Stomach (tissue), 8 donors: ENCODE measurements at regions not wholly inside any gene's neighbourhood (a gene's known extent, or its start where the extent isn't known, plus 50 kb on each side); places are given as distances from the start of the nearest gene placed in this dataset.

ENCODE experiments used
- DNase-seq, 2 donors: peaks; one replicate each; pipeline versions ENCODE4 v3.0.0 to v3.0.0-alpha.2; 2013 to 2019
- H3K27ac ChIP-seq, 5 donors: fragments of 200-600 bp in 4 of 5; sonication (generic) in 4 of 5; one replicate each; pipeline ENCODE4 v1.5.1; 2013 to 2019; ENCODE audit warnings: mild to moderate bottlenecking in 1 of 5, moderate library complexity in 1 of 5
- H3K27me3 ChIP-seq, 3 donors: fragments of 200-600 bp; sonication (generic); one replicate each; pipeline ENCODE4 v1.5.1; 2017 to 2019; ENCODE audit warnings: mixed run types in 1 of 3
- H3K36me3 ChIP-seq, 4 donors: fragments of 200-600 bp; sonication (generic); 1 replicate in 3 of 4; 2 replicates in 1 of 4; pipeline ENCODE4 v1.5.1; 2016 to 2019
- H3K4me1 ChIP-seq, 4 donors: fragments of 200-600 bp; sonication (generic); one replicate each; pipeline ENCODE4 v1.5.1; 2016 to 2019
- H3K4me3 ChIP-seq, 4 donors: fragments of 200-600 bp; sonication (generic) in 3 of 4; one replicate each; pipeline ENCODE4 v1.5.1; 2016 to 2019; ENCODE audit warnings: mild to moderate bottlenecking in 1 of 4
- H3K9me3 ChIP-seq, 4 donors: fragments of 200-600 bp; sonication (generic); one replicate each; pipeline ENCODE4 v1.5.1; 2016 to 2019
- CTCF ChIP-seq, 7 experiments: fragments of 450-650 bp in 4 of 7; fragments of 200-600 bp in 3 of 7; sonication (generic) in 3 of 7; IDR thresholded peaks; one replicate each; pipeline ENCODE4 v1.5.1; 2016 to 2019; ENCODE audit warnings: antibody characterized with exemption in 7 of 7, control low read depth in 2 of 7, mild to moderate bottlenecking in 1 of 7
- EP300 ChIP-seq: sonication (generic); formaldehyde crosslinking; IDR thresholded peaks from one replicate; pipeline ENCODE4 v1.6.1; 2017; ENCODE audit warnings: antibody characterized with exemption
- POLR2A ChIP-seq, 4 donors: fragments of 450-650 bp; IDR thresholded peaks; one replicate each; pipeline ENCODE4 v1.6.1; 2016; ENCODE audit warnings: antibody characterized with exemption in 4 of 4, control low read depth in 2 of 4, mild to moderate bottlenecking in 1 of 4, moderate library complexity in 1 of 4
- POLR2AphosphoS5 ChIP-seq, 3 donors: sonication (generic); formaldehyde crosslinking; IDR thresholded peaks; one replicate each; pipeline ENCODE4 v1.6.1; 2016; ENCODE audit warnings: antibody characterized with exemption in 3 of 3
- WGBS, 5 donors: extraction: QIAGEN DNeasy Blood & Tissue Kit in 3 of 5; methylation state at CpG; one replicate each; pipeline versions ENCODE4 v1.1.5 to v1.1.7; 2013 to 2018; 5-methylcytosine and 5-hydroxymethylcytosine counted together
- intact Hi-C: fragments of 100-400 bp; cut with DNase I; formaldehyde crosslinking; loops from one replicate; pipeline ENCODE4 v1.15.1; 2023; ENCODE audit warnings: low total_unique reads
- donor health status: healthy with polysubstance abuse.
- donor health status: Bipolar disorder and iron deficiency.
- donor health status: healthy.

GRCh38 chr4:179880756-179881155 lies 2362.4 kb upstream of the TENM3 start:
- Histone ChIP-seq H3K36me3 (no peaks in the 10 kb centered on the region), H3K27ac (no peak overlapping the region), H3K4me3 (no peak overlapping the region), H3K27me3 (no peaks in the 10 kb centered on the region), H3K4me1 (no peaks in the 10 kb centered on the region), H3K9me3 (no peaks in the 10 kb centered on the region)
- intact Hi-C loops = no loop called here
- WGBS, 5 donors = 45 to 55% (median 47%) methylated on average over 3 of the region's 3 CpGs
- TF ChIP-seq CTCF (IDR thresholded peaks at IDR 0.05) (no peak), EP300 (no peak), POLR2A (IDR thresholded peaks at IDR 0.05) (no peak), POLR2AphosphoS5 (IDR thresholded peaks at IDR 0.05) (no peak)
- DNase-seq = no peak

GRCh38 chr4:179894066-179894778 lies 2349.0 kb upstream of the TENM3 start:
- intact Hi-C loops = no loop called here
- Histone ChIP-seq H3K9me3 (peaks cover 0 to 9% (median 0%) of the 10 kb centered on the region in 4 donors), H3K36me3 (no peaks in the 10 kb centered on the region), H3K27me3 (no peaks in the 10 kb centered on the region), H3K27ac (no peak overlapping the region), H3K4me3 (no peak overlapping the region), H3K4me1 (no peaks in the 10 kb centered on the region)
- DNase-seq = peak in 1 of 2 donors; percentile 1
- WGBS, 5 donors = 49 to 78% (median 74%) methylated on average over 3 of the region's 3 CpGs
- TF ChIP-seq EP300 = no peak

- no peaks in the 10 kb centered on the region for H3K4me1 ChIP-seq
- no peak overlapping the region for H3K27ac ChIP-seq
- no peak overlapping the region for H3K4me3 ChIP-seq
- no peak for DNase-seq
- H3K36me3 ChIP-seq = no peaks in the 10 kb centered on the region
- H3K9me3 ChIP-seq = peaks cover 0 to 10% (median 2%) of the 10 kb centered on the region in 4 donors
- TF ChIP-seq EP300 (no peak), POLR2AphosphoS5 (IDR thresholded peaks at IDR 0.05) (no peak), CTCF (IDR thresholded peaks at IDR 0.05) (no peak), POLR2A (IDR thresholded peaks at IDR 0.05) (no peak)
- no peaks in the 10 kb centered on the region for H3K27me3 ChIP-seq
- intact Hi-C loops = no loop called here
Observed at GRCh38 chr4:179919587-179919986, 2323.6 kb upstream of the TENM3 start.

- no peaks in the 10 kb centered on the region for H3K4me1 ChIP-seq
- H3K9me3 ChIP-seq = no peaks in the 10 kb centered on the region
- 50 to 74% (median 69%) methylated on average over 1 of the region's 1 CpG for WGBS, 5 donors
- no peak overlapping the region for H3K4me3 ChIP-seq
- TF ChIP-seq CTCF (IDR thresholded peaks at IDR 0.05) = no peak
- intact Hi-C loops = no loop called here
- H3K27me3 ChIP-seq = no peaks in the 10 kb centered on the region
- H3K27ac ChIP-seq = no peak overlapping the region
- no peak for DNase-seq
- no peaks in the 10 kb centered on the region for H3K36me3 ChIP-seq
Observed at GRCh38 chr4:179927473-179927872, 2315.7 kb upstream of the TENM3 start.

GRCh38 chr4:179941911-179942310 lies 2301.3 kb upstream of the TENM3 start:
- Histone ChIP-seq H3K4me3 (no peak overlapping the region), H3K9me3 (peaks cover 0 to 42% (median 15%) of the 10 kb centered on the region in 4 donors), H3K27ac (no peak overlapping the region), H3K4me1 (no peaks in the 10 kb centered on the region), H3K36me3 (no peaks in the 10 kb centered on the region), H3K27me3 (no peaks in the 10 kb centered on the region)
- intact Hi-C loops = loop anchor here (10.0 kb wide), 1 partner anchor 247 kb away; no protein-coding TSS in a partner anchor
- TF ChIP-seq EP300 (no peak), POLR2AphosphoS5 (IDR thresholded peaks at IDR 0.05) (no peak), CTCF (IDR thresholded peaks at IDR 0.05) (no peak), POLR2A (IDR thresholded peaks at IDR 0.05) (no peak)
- no peak for DNase-seq
